Common myeloid progenitor, CD34-positive (primary cell): ENCODE measurements at regions not wholly inside any gene's neighbourhood (a gene's known extent, or its start where the extent isn't known, plus 50 kb on each side); places are given as distances from the start of the nearest gene placed in this dataset.

Experiments used
- CTCF ChIA-PET: fragments of 350-600 bp; sonication (Branson Sonifier 250); formaldehyde crosslinking; loops from one replicate; lab custom pipeline; 2021; ENCODE audit warnings: antibody characterized with exemption; lab: Charles Lee
- POLR2A ChIA-PET: fragments of 350-600 bp; sonication (Branson Sonifier 250); formaldehyde crosslinking; loops from one replicate; lab custom pipeline; 2021; ENCODE audit warnings: antibody characterized with exemption; lab: Charles Lee
- DNase-seq, 3 donors: peaks; one replicate each; pipeline versions ENCODE4 v3.0.0 to v3.0.0-alpha.2; 2013
- H3K27ac ChIP-seq, 2 experiments: 1 replicate in 1 of 2; 2 replicates in 1 of 2; pipeline ENCODE4 v1.7.0; 2013; ENCODE audit warnings: inconsistent platforms in 2 of 2, low read length in 2 of 2, mild to moderate bottlenecking in 2 of 2, low read depth in 1 of 2, moderate library complexity in 1 of 2; ENCODE audit not compliant: severe bottlenecking in 2 of 2, insufficient read depth in 1 of 2, poor library complexity in 1 of 2
- H3K27me3 ChIP-seq, 5 experiments: replicated peaks in 2 of 5; 1 replicate in 3 of 5; 2 replicates in 2 of 5; pipeline versions ENCODE4 v1.6.1 to v1.7.0; 2013; ENCODE audit warnings: low read length in 4 of 5, mild to moderate bottlenecking in 2 of 5, moderate library complexity in 2 of 5, inconsistent platforms in 1 of 5; ENCODE audit not compliant: insufficient read depth in 5 of 5, control insufficient read depth in 4 of 5
- H3K36me3 ChIP-seq, 4 experiments: 1 replicate in 2 of 4; 2 replicates in 2 of 4; pipeline versions ENCODE4 v1.6.1 to v1.7.0; 2013; ENCODE audit warnings: low read length in 3 of 4, control low read depth in 1 of 4, mild to moderate bottlenecking in 1 of 4; ENCODE audit not compliant: control insufficient read depth in 4 of 4, insufficient read depth in 4 of 4
- H3K4me1 ChIP-seq, 4 experiments: 1 replicate in 3 of 4; 2 replicates in 1 of 4; pipeline versions ENCODE4 v1.6.1 to v1.7.1; 2013; ENCODE audit warnings: low read length in 3 of 4, mild to moderate bottlenecking in 3 of 4, control low read depth in 1 of 4, inconsistent platforms in 1 of 4, moderate library complexity in 1 of 4; ENCODE audit not compliant: control insufficient read depth in 4 of 4, insufficient read depth in 4 of 4; ENCODE audit errors: control extremely low read depth in 1 of 4
- H3K4me3 ChIP-seq, 7 experiments: 1 replicate in 4 of 7; 2 replicates in 3 of 7; pipeline versions ENCODE4 v1.5.1 to v1.7.0; 2013; ENCODE audit warnings: mild to moderate bottlenecking in 7 of 7, low read length in 6 of 7, moderate library complexity in 6 of 7, inconsistent platforms in 2 of 7, low read depth in 2 of 7, control low read depth in 1 of 7; ENCODE audit not compliant: insufficient read depth in 4 of 7, control insufficient read depth in 1 of 7; ENCODE audit errors: extremely low read depth in 1 of 7
- H3K9me3 ChIP-seq, 5 experiments: 1 replicate in 4 of 5; 2 replicates in 1 of 5; pipeline versions ENCODE4 v1.6.1 to v1.7.1; 2013; ENCODE audit warnings: low read length in 4 of 5, mild to moderate bottlenecking in 2 of 5, inconsistent platforms in 1 of 5, low read depth in 1 of 5, moderate library complexity in 1 of 5; ENCODE audit not compliant: control insufficient read depth in 4 of 5, insufficient read depth in 2 of 5; ENCODE audit errors: control extremely low read depth in 1 of 5
- WGBS: methylation state at CpG from one replicate; pipeline ENCODE4 v1.1.5; 2013; ENCODE audit not compliant: insufficient coverage; 5-methylcytosine and 5-hydroxymethylcytosine counted together

- H3K9me3 ChIP-seq, result no peaks in the 10 kb centered on the region
- no peaks in the 10 kb centered on the region for H3K36me3 ChIP-seq
- WGBS, result 100% methylated on average over 1 of the region's 1 CpG
- no peaks in the 10 kb centered on the region for H3K4me1 ChIP-seq
- POLR2A ChIA-PET, result no interaction called here
- H3K27ac ChIP-seq, result no peak overlapping the region
- DNase-seq, result no peak
- no peaks in the 10 kb centered on the region for H3K27me3 ChIP-seq
- H3K4me3 ChIP-seq, result no peak overlapping the region
- CTCF ChIA-PET, result no interaction called here
Observed at GRCh38 chr5:30997681-30998080, 195.8 kb upstream of the CDH6 start.

GRCh38 chr5:30994902-30995301, 198.6 kb upstream of the CDH6 start:
- DNase-seq, result no peak
- WGBS, result 46% methylated on average over 2 of the region's 3 CpGs
- no peaks in the 10 kb centered on the region for H3K27me3 ChIP-seq
- H3K4me1 ChIP-seq, result no peaks in the 10 kb centered on the region
- H3K4me3 ChIP-seq, result no peak overlapping the region
- ChIA-PET POLR2A (no interaction called here), CTCF (no interaction called here)
- no peaks in the 10 kb centered on the region for H3K36me3 ChIP-seq
- H3K9me3 ChIP-seq, result no peaks in the 10 kb centered on the region
- no peak overlapping the region for H3K27ac ChIP-seq

- no peak for DNase-seq
- Histone ChIP-seq H3K9me3 (no peaks in the 10 kb centered on the region), H3K27ac (no peak overlapping the region), H3K4me1 (no peaks in the 10 kb centered on the region), H3K27me3 (no peaks in the 10 kb centered on the region), H3K36me3 (no peaks in the 10 kb centered on the region), H3K4me3 (no peak overlapping the region)
- ChIA-PET POLR2A (no interaction called here), CTCF (no interaction called here)
- WGBS, result 100% methylated on average over 4 of the region's 4 CpGs
Observed at GRCh38 chr5:30994176-30994575, 199.3 kb upstream of the CDH6 start.

GRCh38 chr5:30991462-30991861, 202.0 kb upstream of the CDH6 start:
- no peak overlapping the region for H3K27ac ChIP-seq
- DNase-seq, result no peak
- 100% methylated on average over 2 of the region's 5 CpGs for WGBS
- H3K36me3 ChIP-seq, result no peaks in the 10 kb centered on the region
- H3K27me3 ChIP-seq, result no peaks in the 10 kb centered on the region
- no peaks in the 10 kb centered on the region for H3K9me3 ChIP-seq
- H3K4me3 ChIP-seq, result no peak overlapping the region
- no peaks in the 10 kb centered on the region for H3K4me1 ChIP-seq
- ChIA-PET POLR2A (no interaction called here), CTCF (no interaction called here)

- H3K27me3 ChIP-seq, result no peaks in the 10 kb centered on the region
- H3K4me1 ChIP-seq, result no peaks in the 10 kb centered on the region
- ChIA-PET CTCF (no interaction called here), POLR2A (no interaction called here)
- no peak overlapping the region for H3K27ac ChIP-seq
- no peak overlapping the region for H3K4me3 ChIP-seq
- no peaks in the 10 kb centered on the region for H3K9me3 ChIP-seq
- no peaks in the 10 kb centered on the region for H3K36me3 ChIP-seq
- no peak for DNase-seq
Observed at GRCh38 chr5:30981576-30981975, 211.9 kb upstream of the CDH6 start.

- WGBS, result 82% methylated on average over 1 of the region's 1 CpG
- no peaks in the 10 kb centered on the region for H3K4me1 ChIP-seq
- POLR2A ChIA-PET, result no interaction called here
- CTCF ChIA-PET, result no interaction called here
- no peak for DNase-seq
- no peaks in the 10 kb centered on the region for H3K27me3 ChIP-seq
- no peak overlapping the region for H3K27ac ChIP-seq
- H3K4me3 ChIP-seq, result no peak overlapping the region
- H3K36me3 ChIP-seq, result no peaks in the 10 kb centered on the region
- H3K9me3 ChIP-seq, result no peaks in the 10 kb centered on the region
Observed at GRCh38 chr5:30968971-30969370, 224.5 kb upstream of the CDH6 start.

GRCh38 chr5:30960036-30960435, 233.4 kb upstream of the CDH6 start:
- Histone ChIP-seq H3K27ac (no peak overlapping the region), H3K4me3 (no peak overlapping the region), H3K4me1 (no peaks in the 10 kb centered on the region), H3K36me3 (no peaks in the 10 kb centered on the region), H3K27me3 (no peaks in the 10 kb centered on the region), H3K9me3 (no peaks in the 10 kb centered on the region)
- no peak for DNase-seq
- ChIA-PET CTCF (no interaction called here), POLR2A (interaction anchor here (0.6 kb wide), 1 partner anchor 356 kb away, joined by 3 read pairs; no protein-coding TSS in a partner anchor)
- WGBS, result 89% methylated on average over 1 of the region's 1 CpG
